22Rv1 (cell line): ENCODE measurements at regions not wholly inside any gene's neighbourhood (a gene's known extent, or its start where the extent isn't known, plus 50 kb on each side); places are given as distances from the start of the nearest gene placed in this dataset.

ENCODE experiments used
- H3K27ac ChIP-seq: fragments of 450-650 bp; 2 replicates; pipeline ENCODE4 v1.5.1; 2017
- ZFX ChIP-seq: fragments of 450-650 bp; IDR thresholded peaks from 2 replicates; pipeline ENCODE4 v1.6.1; 2017; ENCODE audit warnings: antibody characterized with exemption, borderline replicate concordance
- TF ChIP-seq, protein P1 (sequence below): fragments of 450-650 bp; IDR thresholded peaks from 2 replicates; pipeline ENCODE4 v1.5.1; 2017; ENCODE audit warnings: mild to moderate bottlenecking

- no peak overlapping the region for H3K27ac ChIP-seq
- TF ChIP-seq, protein P1, sequence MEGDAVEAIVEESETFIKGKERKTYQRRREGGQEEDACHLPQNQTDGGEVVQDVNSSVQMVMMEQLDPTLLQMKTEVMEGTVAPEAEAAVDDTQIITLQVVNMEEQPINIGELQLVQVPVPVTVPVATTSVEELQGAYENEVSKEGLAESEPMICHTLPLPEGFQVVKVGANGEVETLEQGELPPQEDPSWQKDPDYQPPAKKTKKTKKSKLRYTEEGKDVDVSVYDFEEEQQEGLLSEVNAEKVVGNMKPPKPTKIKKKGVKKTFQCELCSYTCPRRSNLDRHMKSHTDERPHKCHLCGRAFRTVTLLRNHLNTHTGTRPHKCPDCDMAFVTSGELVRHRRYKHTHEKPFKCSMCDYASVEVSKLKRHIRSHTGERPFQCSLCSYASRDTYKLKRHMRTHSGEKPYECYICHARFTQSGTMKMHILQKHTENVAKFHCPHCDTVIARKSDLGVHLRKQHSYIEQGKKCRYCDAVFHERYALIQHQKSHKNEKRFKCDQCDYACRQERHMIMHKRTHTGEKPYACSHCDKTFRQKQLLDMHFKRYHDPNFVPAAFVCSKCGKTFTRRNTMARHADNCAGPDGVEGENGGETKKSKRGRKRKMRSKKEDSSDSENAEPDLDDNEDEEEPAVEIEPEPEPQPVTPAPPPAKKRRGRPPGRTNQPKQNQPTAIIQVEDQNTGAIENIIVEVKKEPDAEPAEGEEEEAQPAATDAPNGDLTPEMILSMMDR = no peak
- TF ChIP-seq ZFX = no peak
Observed at GRCh38 chr13:74528734-74529513, 394.7 kb upstream of the KLF12 start.

GRCh38 chr13:74523057-74523456 is 388.9 kb upstream of the KLF12 start:
- H3K27ac ChIP-seq = no peak overlapping the region
- TF ChIP-seq, protein P1 = no peak
- no peak for TF ChIP-seq ZFX

DNA sequence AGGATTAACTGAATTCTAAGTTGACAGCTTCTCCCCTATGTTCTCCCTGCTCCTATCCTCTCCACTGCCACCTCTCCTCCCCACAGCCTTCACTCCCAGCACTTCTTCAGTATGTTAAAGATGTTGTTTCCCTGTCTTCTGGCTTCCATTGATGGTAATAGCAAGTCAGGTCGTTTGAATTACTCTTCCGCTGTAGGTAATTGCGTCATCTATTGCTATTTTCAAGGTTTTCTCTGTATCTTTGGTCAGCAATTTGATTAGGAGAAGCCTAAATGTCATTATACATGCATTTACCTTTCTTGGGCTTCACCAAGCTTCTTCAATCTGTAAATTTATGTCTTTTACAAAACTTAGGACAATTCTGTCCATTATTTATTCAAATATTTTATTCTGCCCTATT is 377.3 kb upstream of the KLF12 start:
- TF ChIP-seq ZFX = no peak
- TF ChIP-seq, protein P1 = no peak

GRCh38 chr13:74487091-74487722 is 353.0 kb upstream of the KLF12 start:
- TF ChIP-seq, protein P1 = no peak
- TF ChIP-seq ZFX = no peak
- no peak overlapping the region for H3K27ac ChIP-seq

More for the DNA sequence above, 377.3 kb upstream of the KLF12 start:
- H3K27ac ChIP-seq = no peak overlapping the region

DNA sequence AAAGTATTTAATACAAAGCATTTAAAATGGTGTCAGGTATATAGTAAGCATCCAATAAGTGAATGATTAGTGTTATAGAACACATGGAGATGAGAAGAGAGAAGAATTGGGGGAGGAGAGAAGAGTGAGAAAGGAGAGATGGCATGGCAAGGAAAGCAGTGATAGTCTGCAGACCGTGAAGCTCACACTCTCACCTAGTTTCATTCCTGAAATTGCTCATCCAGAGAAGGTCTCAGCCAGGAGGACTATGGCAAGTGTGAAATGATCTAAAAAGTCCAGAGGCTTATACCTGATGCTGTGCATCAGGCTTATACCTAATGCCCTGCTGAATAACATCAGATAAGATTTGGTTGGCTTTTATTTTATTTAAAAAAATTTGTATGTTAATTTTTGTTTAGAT is 351.6 kb upstream of the KLF12 start:
- TF ChIP-seq, protein P1 = no peak
- no peak for TF ChIP-seq ZFX
- H3K27ac ChIP-seq = no peak overlapping the region

DNA sequence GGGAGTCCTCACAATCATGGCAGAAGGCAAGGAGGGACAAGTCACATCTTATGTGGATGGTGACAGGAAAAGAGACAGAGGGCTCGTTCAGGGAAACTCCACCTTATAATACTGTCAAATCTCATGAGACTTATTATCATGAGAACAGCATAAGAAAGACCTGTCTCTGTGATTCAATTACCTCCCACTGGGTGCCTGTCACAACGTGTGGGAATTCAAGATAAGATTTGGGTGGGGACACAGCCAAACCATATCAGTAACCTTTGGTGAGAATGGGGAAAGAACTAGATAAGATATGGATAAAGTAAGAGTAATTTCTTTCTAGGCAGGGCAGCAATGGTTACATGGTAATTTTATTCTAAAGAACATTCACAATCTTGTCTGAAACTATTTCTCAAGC is 344.9 kb upstream of the KLF12 start:
- TF ChIP-seq, protein P1 = no peak
- TF ChIP-seq ZFX = no peak
- H3K27ac ChIP-seq = no peak overlapping the region

- H3K27ac ChIP-seq = no peak overlapping the region
- TF ChIP-seq ZFX = no peak
- TF ChIP-seq, protein P1 = no peak
Observed at GRCh38 chr13:74476788-74477187, 342.6 kb upstream of the KLF12 start.
